Glutamatergic neuron (in vitro differentiated cells): ENCODE measurements at regions not wholly inside any gene's neighbourhood (a gene's known extent, or its start where the extent isn't known, plus 50 kb on each side); places are given as distances from the start of the nearest gene placed in this dataset.
"Not testable (repeated sequence)": the region's sequence is repeated elsewhere in the genome, so short reads cannot be mapped to it uniquely, and the experiment has no call there.

Experiments used
- DNase-seq: peaks from one replicate; pipeline ENCODE4 v3.0.0; 2022
- H3K27ac Mint-ChIP-seq: one replicate; pipeline ENCODE4 v1.8.0; 2020; ENCODE audit warnings: mild to moderate bottlenecking, mixed read lengths, inconsistent platforms; ENCODE audit not compliant: unreplicated experiment
- H3K27me3 Mint-ChIP-seq: one replicate; pipeline ENCODE4 v1.8.0; 2020; ENCODE audit warnings: mild to moderate bottlenecking, moderate library complexity, mixed read lengths, inconsistent platforms; ENCODE audit not compliant: unreplicated experiment
- H3K36me3 Mint-ChIP-seq: one replicate; pipeline ENCODE4 v1.8.0; 2020; ENCODE audit warnings: mild to moderate bottlenecking, mixed read lengths, inconsistent platforms; ENCODE audit not compliant: unreplicated experiment
- H3K4me1 Mint-ChIP-seq: one replicate; pipeline ENCODE4 v1.8.0; 2020; ENCODE audit warnings: mild to moderate bottlenecking, low read depth, mixed read lengths, inconsistent platforms; ENCODE audit not compliant: unreplicated experiment
- H3K4me3 Mint-ChIP-seq: one replicate; pipeline ENCODE4 v1.8.0; 2020; ENCODE audit warnings: mild to moderate bottlenecking, mixed read lengths, inconsistent platforms; ENCODE audit not compliant: unreplicated experiment
- H3K9me3 Mint-ChIP-seq: one replicate; pipeline ENCODE4 v1.8.0; 2020; ENCODE audit warnings: mild to moderate bottlenecking, moderate library complexity, mixed read lengths, inconsistent platforms; ENCODE audit not compliant: unreplicated experiment
- CTCF ChIP-seq: fragments of 200-600 bp; sonication (generic); IDR thresholded peaks from one replicate; pipeline ENCODE4 v1.5.0; 2021; ENCODE audit not compliant: partially characterized antibody, unreplicated experiment

GRCh38 chr6:10175362-10175761, 239.5 kb downstream of the TFAP2A start:
- no peaks in the 10 kb centered on the region for H3K27me3 Mint-ChIP-seq
- DNase-seq, result no peak
- H3K27ac Mint-ChIP-seq, result no peak overlapping the region
- no peak for TF ChIP-seq CTCF
- no peaks in the 10 kb centered on the region for H3K4me1 Mint-ChIP-seq
- H3K36me3 Mint-ChIP-seq, result no peaks in the 10 kb centered on the region
- no peaks in the 10 kb centered on the region for H3K9me3 Mint-ChIP-seq
- H3K4me3 Mint-ChIP-seq, result no peak overlapping the region

GRCh38 chr6:10174761-10175160, 240.1 kb downstream of the TFAP2A start:
- no peak overlapping the region for H3K27ac Mint-ChIP-seq
- no peak for DNase-seq
- H3K4me3 Mint-ChIP-seq, result no peak overlapping the region
- H3K27me3 Mint-ChIP-seq, result no peaks in the 10 kb centered on the region
- no peaks in the 10 kb centered on the region for H3K4me1 Mint-ChIP-seq
- TF ChIP-seq CTCF, result no peak
- H3K36me3 Mint-ChIP-seq, result no peaks in the 10 kb centered on the region
- H3K9me3 Mint-ChIP-seq, result no peaks in the 10 kb centered on the region

GRCh38 chr6:10174056-10174455, 240.8 kb downstream of the TFAP2A start:
- H3K36me3 Mint-ChIP-seq, result no peaks in the 10 kb centered on the region
- H3K27ac Mint-ChIP-seq, result no peak overlapping the region
- no peaks in the 10 kb centered on the region for H3K27me3 Mint-ChIP-seq
- no peak overlapping the region for H3K4me3 Mint-ChIP-seq
- DNase-seq, result no peak
- no peaks in the 10 kb centered on the region for H3K4me1 Mint-ChIP-seq
- no peaks in the 10 kb centered on the region for H3K9me3 Mint-ChIP-seq
- TF ChIP-seq CTCF, result no peak

GRCh38 chr6:10171706-10172105, 243.2 kb downstream of the TFAP2A start:
- not testable (repeated sequence) for H3K9me3 Mint-ChIP-seq, DNase-seq, H3K4me1 Mint-ChIP-seq, H3K4me3 Mint-ChIP-seq, H3K27ac Mint-ChIP-seq, H3K27me3 Mint-ChIP-seq, H3K36me3 Mint-ChIP-seq

- no peak for TF ChIP-seq CTCF
- no peak for DNase-seq
- H3K27ac Mint-ChIP-seq, result no peak overlapping the region
- no peak overlapping the region for H3K4me3 Mint-ChIP-seq
- no peaks in the 10 kb centered on the region for H3K4me1 Mint-ChIP-seq
- no peaks in the 10 kb centered on the region for H3K9me3 Mint-ChIP-seq
- H3K36me3 Mint-ChIP-seq, result no peaks in the 10 kb centered on the region
- H3K27me3 Mint-ChIP-seq, result no peaks in the 10 kb centered on the region
Measured at GRCh38 chr6:10170816-10171215, 244.1 kb downstream of the TFAP2A start.

- Mint-ChIP-seq H3K27me3 (no peaks in the 10 kb centered on the region), H3K4me1 (no peaks in the 10 kb centered on the region), H3K9me3 (no peaks in the 10 kb centered on the region), H3K27ac (no peak overlapping the region), H3K36me3 (no peaks in the 10 kb centered on the region), H3K4me3 (no peak overlapping the region)
- TF ChIP-seq CTCF, result no peak
- DNase-seq, result no peak
Measured at GRCh38 chr6:10166031-10166430, 248.8 kb downstream of the TFAP2A start.
